GM12891 (cell line): ENCODE measurements at regions not wholly inside any gene's neighbourhood (a gene's known extent, or its start where the extent isn't known, plus 50 kb on each side); places are given as distances from the start of the nearest gene placed in this dataset.

Experiments used
- POLR2A ChIP-seq: IDR thresholded peaks from 2 replicates; pipeline ENCODE4 v1.6.1; 2011; ENCODE audit warnings: low read depth, low read length, control low read depth
- POLR2AphosphoS5 ChIP-seq: IDR thresholded peaks from 2 replicates; pipeline ENCODE4 v1.6.1; 2011; ENCODE audit warnings: low read depth, low read length, control low read depth
- SPI1 ChIP-seq: IDR thresholded peaks from 2 replicates; pipeline ENCODE4 v1.6.1; 2011; ENCODE audit warnings: low read depth, low read length, control low read depth

GRCh38 chr11:119842731-119843130, 113.7 kb upstream of the NECTIN1 start:
- TF ChIP-seq POLR2AphosphoS5, result no peak
- TF ChIP-seq SPI1, result no peak
- TF ChIP-seq POLR2A, result no peak
